ENCODE measurements at regions not wholly inside any gene's neighbourhood (a gene's known extent, or its start where the extent isn't known, plus 50 kb on each side); places are given as distances from the start of the nearest gene placed in this dataset.

GRCh38 chrX:155666741-155667140 is 54.0 kb upstream of the TMLHE start:
- Histone ChIP-seq H4K20me1 (ENCODE audit: insufficient read depth, low read length) (no peaks in the 10 kb centered on the region), H3K9ac (ENCODE audit: low read depth, low read length) (no peak overlapping the region), H3K27ac (ENCODE audit: low read length) (no peak overlapping the region), H3K79me2 (ENCODE audit: insufficient read depth, low read length) (no peaks in the 10 kb centered on the region), H2AFZ (ENCODE audit: low read depth, low read length) (no peak overlapping the region), H3K27me3 (ENCODE audit: insufficient read depth, low read length, poor library complexity) (no peaks in the 10 kb centered on the region), H3K9me3 (ENCODE audit: insufficient read depth, low read length, severe bottlenecking) (peaks cover 5% of the 10 kb centered on the region), H3K4me1 (ENCODE audit: insufficient read depth, low read length) (no peaks in the 10 kb centered on the region), H3K4me2 (ENCODE audit: insufficient read depth, low read length) (no peak overlapping the region), H3K4me3 (ENCODE audit: low read depth in 1 of 2, low read length in 2 of 2) (no peak overlapping the region), H3K36me3 (ENCODE audit: insufficient read depth, low read length) (no peaks in the 10 kb centered on the region; the same call in 1 of the 2 replicates)
- DNase-seq (no peak), ATAC-seq (ENCODE audit: insufficient read depth, low read depth) (no peak)
- no peak for TF ChIP-seq CTCF (IDR thresholded peaks at IDR 0.05; ENCODE audit: borderline replicate concordance, extremely low read depth, low read length, poor library complexity, severe bottlenecking)
- TF ChIP-seq EZH2 (IDR thresholded peaks at IDR 0.05; ENCODE audit: borderline replicate concordance, low read depth, low read length, severe bottlenecking): no peak
